ENCODE measurements at regions not wholly inside any gene's neighbourhood (a gene's known extent, or its start where the extent isn't known, plus 50 kb on each side); places are given as distances from the start of the nearest gene placed in this dataset.
"Not testable (repeated sequence)": the region's sequence is repeated elsewhere in the genome, so short reads cannot be mapped to it uniquely, and the experiment has no call there.

- no peak for DNase-seq (ENCODE audit: low read depth, low spot score)
Measured at GRCh38 chr13:42373048-42373812, 101.3 kb downstream of the AKAP11 start.

- no peak for DNase-seq (ENCODE audit: low read depth, low spot score)
Measured at GRCh38 chr13:42375663-42376062, 103.7 kb downstream of the AKAP11 start.

GRCh38 chr13:42377640-42378382, 105.9 kb downstream of the AKAP11 start:
- no peak for DNase-seq (ENCODE audit: low read depth, low spot score)

GRCh38 chr13:42378383-42378780, 106.4 kb downstream of the AKAP11 start:
- no peak for DNase-seq (ENCODE audit: low read depth, low spot score)

GRCh38 chr13:42379241-42379640, 107.3 kb downstream of the AKAP11 start:
- no peak for DNase-seq (ENCODE audit: low read depth, low spot score)

- DNase-seq (ENCODE audit: low read depth, low spot score), result no peak
Measured at GRCh38 chr13:42380420-42381164, 108.6 kb downstream of the AKAP11 start.

GRCh38 chr13:42381165-42381425, 109.1 kb downstream of the AKAP11 start:
- no peak for DNase-seq (ENCODE audit: low read depth, low spot score)

- DNase-seq (ENCODE audit: low read depth, low spot score), result not testable (repeated sequence)
Measured at GRCh38 chr13:42381426-42381825, 109.5 kb downstream of the AKAP11 start.

GRCh38 chr13:42383025-42383424, 111.1 kb downstream of the AKAP11 start:
- no peak for DNase-seq (ENCODE audit: low read depth, low spot score)

- DNase-seq (ENCODE audit: low read depth, low spot score), result no peak
Measured at GRCh38 chr13:42384265-42384664, 112.3 kb downstream of the AKAP11 start.

- no peak for DNase-seq (ENCODE audit: low read depth, low spot score)
Measured at GRCh38 chr13:42388326-42388725, 116.4 kb downstream of the AKAP11 start.

- DNase-seq (ENCODE audit: low read depth, low spot score), result no peak
Measured at GRCh38 chr13:42389041-42389440, 117.1 kb downstream of the AKAP11 start.

GRCh38 chr13:42392180-42392579, 120.2 kb downstream of the AKAP11 start:
- no peak for DNase-seq (ENCODE audit: low read depth, low spot score)

- DNase-seq (ENCODE audit: low read depth, low spot score), result no peak
Measured at GRCh38 chr13:42392716-42393572, 121.0 kb downstream of the AKAP11 start.

GRCh38 chr13:42393573-42394360, 121.8 kb downstream of the AKAP11 start:
- no peak for DNase-seq (ENCODE audit: low read depth, low spot score)

GRCh38 chr13:42394361-42394708, 122.4 kb downstream of the AKAP11 start:
- DNase-seq (ENCODE audit: low read depth, low spot score), result no peak

GRCh38 chr13:42394711-42395085, 122.7 kb downstream of the AKAP11 start:
- no peak for DNase-seq (ENCODE audit: low read depth, low spot score)

- no peak for DNase-seq (ENCODE audit: low read depth, low spot score)
Measured at GRCh38 chr13:42395086-42395821, 123.3 kb downstream of the AKAP11 start.

- no peak for DNase-seq (ENCODE audit: low read depth, low spot score)
Measured at GRCh38 chr13:42396501-42396900, 124.5 kb downstream of the AKAP11 start.
